ENCODE measurements at regions not wholly inside any gene's neighbourhood (a gene's known extent, or its start where the extent isn't known, plus 50 kb on each side); places are given as distances from the start of the nearest gene placed in this dataset.

DNA sequence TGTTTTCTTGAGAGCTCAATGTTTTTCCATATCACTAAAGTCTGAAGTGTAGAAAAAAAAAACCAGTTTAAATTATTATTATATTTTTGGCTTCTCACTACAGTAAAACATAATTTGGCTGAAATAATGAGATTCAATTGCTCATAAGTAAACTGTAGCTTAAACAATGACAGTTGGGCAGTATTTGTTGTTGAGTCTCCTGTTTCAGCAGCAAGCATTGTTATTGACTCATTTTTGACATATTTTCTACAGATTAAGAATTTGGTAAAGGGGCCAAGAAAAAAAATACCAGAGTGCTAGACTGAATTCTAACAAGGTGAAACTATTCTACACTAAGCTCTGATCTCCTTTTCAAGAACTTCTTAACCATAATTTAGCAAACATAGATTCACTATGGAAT lies 2070.4 kb upstream of the CELF4 start:
- no peak overlapping the region for H3K4me3 ChIP-seq (replicated peaks in 1 of 3; ENCODE audit: insufficient read depth in 1 of 3, low read depth in 1 of 3, low read length in 3 of 3)
- no peaks in the 10 kb centered on the region for H3K27me3 ChIP-seq (ENCODE audit: control insufficient read depth in 2 of 2, insufficient read depth in 2 of 2, low read length in 2 of 2)
- no peak overlapping the region for H2AFZ ChIP-seq (ENCODE audit: low read depth, low read length)
- dilution Hi-C loops (cut with MboI; ENCODE audit: extremely low pct_ligation_motif_present, low sequenced_read_pairs) (no loop called here), intact Hi-C loops (cut with micrococcal nuclease) (no loop called here)
- H3K9ac ChIP-seq (replicated peaks; ENCODE audit: extremely low read depth, insufficient read depth, low read length): no peak overlapping the region
- no peak for TF ChIP-seq EZH2 (IDR thresholded peaks at IDR 0.05; ENCODE audit: borderline replicate concordance, low read depth, low read length, severe bottlenecking)
- no peak for TF ChIP-seq MYC (IDR thresholded peaks at IDR 0.05; ENCODE audit: low read depth, low read length)
- no peak for TF ChIP-seq FOS (IDR thresholded peaks at IDR 0.05; ENCODE audit: borderline replicate concordance, insufficient read depth, low read length)
- TF ChIP-seq POLR2A (IDR thresholded peaks at IDR 0.05; ENCODE audit: low read depth, low read length): no peak
- TF ChIP-seq, protein P1, sequence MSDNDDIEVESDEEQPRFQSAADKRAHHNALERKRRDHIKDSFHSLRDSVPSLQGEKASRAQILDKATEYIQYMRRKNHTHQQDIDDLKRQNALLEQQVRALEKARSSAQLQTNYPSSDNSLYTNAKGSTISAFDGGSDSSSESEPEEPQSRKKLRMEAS (IDR thresholded peaks at IDR 0.05; ENCODE audit: insufficient read depth, insufficient read length): no peak
- DNase-seq (ENCODE audit: low read depth, low spot score) (no peak), FAIRE-seq (no peak)
- no TSS peak for BruUV-seq (replicated peaks)
- no peaks in the 10 kb centered on the region for H3K9me1 ChIP-seq (replicated peaks; ENCODE audit: control insufficient read depth, extremely low read depth, insufficient read depth, low read length)
- ChIA-PET POLR2A (no interaction called here), CTCF (interaction anchor here (1.3 to 1.9 kb wide), 2 partner anchors 12 to 124 kb away, joined by 3 to 4 read pairs; no protein-coding TSS in a partner anchor)
- H3K36me3 ChIP-seq (ENCODE audit: control insufficient read depth in 2 of 2, extremely low read depth in 1 of 2, insufficient read depth in 2 of 2, low read length in 2 of 2): no peaks in the 10 kb centered on the region
- no peak overlapping the region for H3K4me2 ChIP-seq (ENCODE audit: insufficient read depth, low read length)
- H4K20me1 ChIP-seq (replicated peaks; ENCODE audit: control insufficient read depth, extremely low read depth, insufficient read depth, low read length): no peaks in the 10 kb centered on the region
- no peaks in the 10 kb centered on the region for H3K79me2 ChIP-seq (ENCODE audit: control insufficient read depth, insufficient read depth, low read length)
- H3K4me1 ChIP-seq (ENCODE audit: control insufficient read depth, extremely low read depth, insufficient read depth, low read length): no peaks in the 10 kb centered on the region
- H3K27ac ChIP-seq (ENCODE audit: insufficient read depth, low read depth, low read length): no peak overlapping the region
- no peaks in the 10 kb centered on the region for H3K9me3 ChIP-seq (replicated peaks; ENCODE audit: control insufficient read depth, insufficient read depth, low read length)

DNA sequence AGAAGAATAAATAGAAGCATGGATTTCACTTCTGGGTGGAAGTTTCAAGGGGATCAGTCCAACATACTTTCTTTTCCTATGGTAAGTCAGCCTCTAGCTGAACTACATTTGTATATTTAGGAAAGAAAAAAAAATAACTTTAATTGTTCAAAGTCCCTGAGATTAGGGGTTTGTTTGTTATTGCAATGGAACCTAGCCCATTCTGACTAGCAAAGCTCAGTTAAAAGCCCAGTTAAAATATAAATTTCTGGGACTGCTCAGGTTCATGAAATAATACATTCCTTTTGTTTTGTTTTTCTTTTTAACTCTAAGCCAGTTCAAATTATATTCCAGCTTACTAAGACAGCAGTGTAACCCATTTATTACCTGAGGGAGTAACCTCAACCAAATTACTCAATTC lies 2069.6 kb upstream of the CELF4 start:
- H3K4me3 ChIP-seq (replicated peaks in 1 of 3; ENCODE audit: insufficient read depth in 1 of 3, low read depth in 1 of 3, low read length in 3 of 3): no peak overlapping the region
- no peaks in the 10 kb centered on the region for H3K9me1 ChIP-seq (replicated peaks; ENCODE audit: control insufficient read depth, extremely low read depth, insufficient read depth, low read length)
- BruUV-seq (replicated peaks): no TSS peak
- no peaks in the 10 kb centered on the region for H3K36me3 ChIP-seq (ENCODE audit: control insufficient read depth in 2 of 2, extremely low read depth in 1 of 2, insufficient read depth in 2 of 2, low read length in 2 of 2)
- DNase-seq (ENCODE audit: low read depth, low spot score) (no peak), FAIRE-seq (no peak)
- H3K27ac ChIP-seq (ENCODE audit: insufficient read depth, low read depth, low read length): no peak overlapping the region
- H3K79me2 ChIP-seq (ENCODE audit: control insufficient read depth, insufficient read depth, low read length): no peaks in the 10 kb centered on the region
- ChIA-PET CTCF (interaction anchor here (1.3 to 1.9 kb wide), 2 partner anchors 13 to 123 kb away, joined by 3 to 4 read pairs; no protein-coding TSS in a partner anchor), POLR2A (no interaction called here)
- no peaks in the 10 kb centered on the region for H3K9me3 ChIP-seq (replicated peaks; ENCODE audit: control insufficient read depth, insufficient read depth, low read length)
- TF ChIP-seq GATA2 (IDR thresholded peaks at IDR 0.05; ENCODE audit: insufficient read depth, insufficient read length, low read depth, low read length): no peak
- TF ChIP-seq, protein P2, sequence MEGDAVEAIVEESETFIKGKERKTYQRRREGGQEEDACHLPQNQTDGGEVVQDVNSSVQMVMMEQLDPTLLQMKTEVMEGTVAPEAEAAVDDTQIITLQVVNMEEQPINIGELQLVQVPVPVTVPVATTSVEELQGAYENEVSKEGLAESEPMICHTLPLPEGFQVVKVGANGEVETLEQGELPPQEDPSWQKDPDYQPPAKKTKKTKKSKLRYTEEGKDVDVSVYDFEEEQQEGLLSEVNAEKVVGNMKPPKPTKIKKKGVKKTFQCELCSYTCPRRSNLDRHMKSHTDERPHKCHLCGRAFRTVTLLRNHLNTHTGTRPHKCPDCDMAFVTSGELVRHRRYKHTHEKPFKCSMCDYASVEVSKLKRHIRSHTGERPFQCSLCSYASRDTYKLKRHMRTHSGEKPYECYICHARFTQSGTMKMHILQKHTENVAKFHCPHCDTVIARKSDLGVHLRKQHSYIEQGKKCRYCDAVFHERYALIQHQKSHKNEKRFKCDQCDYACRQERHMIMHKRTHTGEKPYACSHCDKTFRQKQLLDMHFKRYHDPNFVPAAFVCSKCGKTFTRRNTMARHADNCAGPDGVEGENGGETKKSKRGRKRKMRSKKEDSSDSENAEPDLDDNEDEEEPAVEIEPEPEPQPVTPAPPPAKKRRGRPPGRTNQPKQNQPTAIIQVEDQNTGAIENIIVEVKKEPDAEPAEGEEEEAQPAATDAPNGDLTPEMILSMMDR (IDR thresholded peaks at IDR 0.05; ENCODE audit: extremely low read depth in 1 of 2, insufficient read depth in 1 of 2, low read depth in 1 of 2, low read length in 2 of 2): no peak
- no peak for TF ChIP-seq FOS (IDR thresholded peaks at IDR 0.05; ENCODE audit: borderline replicate concordance, insufficient read depth, low read length)
- TF ChIP-seq MYC (IDR thresholded peaks at IDR 0.05; ENCODE audit: low read depth, low read length): no peak
- no peak for TF ChIP-seq EZH2 (IDR thresholded peaks at IDR 0.05; ENCODE audit: borderline replicate concordance, low read depth, low read length, severe bottlenecking)
- TF ChIP-seq, protein P1 (IDR thresholded peaks at IDR 0.05; ENCODE audit: insufficient read depth, insufficient read length): no peak
- no peak for TF ChIP-seq POLR2A (IDR thresholded peaks at IDR 0.05; ENCODE audit: low read depth, low read length)
- TF ChIP-seq POLR2AphosphoS5 (IDR thresholded peaks at IDR 0.05; ENCODE audit: insufficient read depth, low read depth, low read length): no peak
- no peak for TF ChIP-seq JUN (IDR thresholded peaks at IDR 0.05; ENCODE audit: borderline replicate concordance, insufficient read depth, insufficient read length, low read depth)
- no peak overlapping the region for H3K4me2 ChIP-seq (ENCODE audit: insufficient read depth, low read length)
- H3K4me1 ChIP-seq (ENCODE audit: control insufficient read depth, extremely low read depth, insufficient read depth, low read length): no peaks in the 10 kb centered on the region
- no peaks in the 10 kb centered on the region for H3K27me3 ChIP-seq (ENCODE audit: control insufficient read depth in 2 of 2, insufficient read depth in 2 of 2, low read length in 2 of 2)
- H2AFZ ChIP-seq (ENCODE audit: low read depth, low read length): no peak overlapping the region
- H3K9ac ChIP-seq (replicated peaks; ENCODE audit: extremely low read depth, insufficient read depth, low read length): no peak overlapping the region
- H4K20me1 ChIP-seq (replicated peaks; ENCODE audit: control insufficient read depth, extremely low read depth, insufficient read depth, low read length): no peaks in the 10 kb centered on the region
- intact Hi-C loops (cut with micrococcal nuclease): no loop called here
- dilution Hi-C loops (cut with MboI; ENCODE audit: extremely low pct_ligation_motif_present, low sequenced_read_pairs): no loop called here

Data from endothelial cell of umbilical vein (primary cell).